H9 (cell line): ENCODE measurements at regions not wholly inside any gene's neighbourhood (a gene's known extent, or its start where the extent isn't known, plus 50 kb on each side); places are given as distances from the start of the nearest gene placed in this dataset.

Experiments
- DNase-seq: peaks from one replicate; pipeline ENCODE4 v3.0.0-alpha.2; 2017
- H2AFZ ChIP-seq: one replicate; pipeline ENCODE4 v1.6.1; 2013; ENCODE audit warnings: mild to moderate bottlenecking, low read length, control low read depth, moderate library complexity
- H2AK5ac ChIP-seq: 2 replicates; pipeline ENCODE4 v1.6.1; 2013; ENCODE audit warnings: low read length, control low read depth, mixed read lengths; ENCODE audit not compliant: insufficient read length
- H2BK120ac ChIP-seq: one replicate; pipeline ENCODE4 v1.6.1; 2013; ENCODE audit warnings: low read depth, mild to moderate bottlenecking, low read length, control low read depth, inconsistent platforms; ENCODE audit not compliant: poor library complexity, severe bottlenecking
- H2BK12ac ChIP-seq: 2 replicates; pipeline ENCODE4 v1.6.1; 2013; ENCODE audit warnings: low read length, control low read depth, mixed read lengths, low read depth; ENCODE audit not compliant: insufficient read length
- H2BK15ac ChIP-seq: 2 replicates; pipeline ENCODE4 v1.6.1; 2013; ENCODE audit warnings: low read depth, low read length, control low read depth
- H2BK20ac ChIP-seq: one replicate; pipeline ENCODE4 v1.6.1; 2013; ENCODE audit warnings: low read depth, mild to moderate bottlenecking, low read length, control low read depth, inconsistent platforms; ENCODE audit not compliant: poor library complexity, severe bottlenecking
- H2BK5ac ChIP-seq: 2 replicates; pipeline ENCODE4 v1.6.1; 2013; ENCODE audit warnings: low read length, control low read depth, mixed read lengths; ENCODE audit not compliant: insufficient read length
- H3K14ac ChIP-seq: 2 replicates; pipeline ENCODE4 v1.6.1; 2013; ENCODE audit warnings: low read length, control low read depth; ENCODE audit not compliant: insufficient read depth
- H3K18ac ChIP-seq: 2 replicates; pipeline ENCODE4 v1.6.1; 2013; ENCODE audit warnings: low read depth, mild to moderate bottlenecking, mixed read lengths, low read length, control low read depth; ENCODE audit not compliant: insufficient read length
- H3K23ac ChIP-seq: 2 replicates; pipeline ENCODE4 v1.6.1; 2013; ENCODE audit warnings: low read length, control low read depth, mixed read lengths, low read depth; ENCODE audit not compliant: insufficient read length
- H3K23me2 ChIP-seq: 2 replicates; pipeline ENCODE4 v1.6.1; 2013; ENCODE audit warnings: low read depth, mild to moderate bottlenecking, mixed read lengths, low read length, control low read depth; ENCODE audit not compliant: insufficient read length, poor library complexity, severe bottlenecking
- H3K27ac ChIP-seq: 2 replicates; pipeline ENCODE4 v1.5.1; 2013; ENCODE audit warnings: low read length, control low read depth, mixed read lengths, low read depth; ENCODE audit not compliant: insufficient read length
- H3K27me3 ChIP-seq: 2 replicates; pipeline ENCODE4 v1.6.1; 2013; ENCODE audit warnings: low read length, control low read depth, inconsistent platforms; ENCODE audit not compliant: insufficient read depth
- H3K4ac ChIP-seq: 2 replicates; pipeline ENCODE4 v1.6.1; 2013; ENCODE audit warnings: low read depth, mild to moderate bottlenecking, control low read depth, inconsistent platforms, low read length, moderate library complexity
- H3K4me1 ChIP-seq: 2 replicates; pipeline ENCODE4 v1.6.1; 2013; ENCODE audit warnings: low read length, control low read depth, inconsistent platforms; ENCODE audit not compliant: insufficient read depth
- H3K4me2 ChIP-seq: 2 replicates; pipeline ENCODE4 v1.6.1; 2013; ENCODE audit warnings: low read length, control low read depth, mixed read lengths; ENCODE audit not compliant: insufficient read length, insufficient read depth
- H3K56ac ChIP-seq: 2 replicates; pipeline ENCODE4 v1.6.1; 2013; ENCODE audit warnings: low read depth, mild to moderate bottlenecking, mixed read lengths, low read length, control low read depth; ENCODE audit not compliant: insufficient read length
- H3K79me1 ChIP-seq: 2 replicates; pipeline ENCODE4 v1.6.1; 2013; ENCODE audit warnings: low read depth, mild to moderate bottlenecking, moderate library complexity, low read length, control low read depth, inconsistent platforms; ENCODE audit not compliant: insufficient read depth, poor library complexity, severe bottlenecking
- H3K79me2 ChIP-seq: 2 replicates; pipeline ENCODE4 v1.6.1; 2013; ENCODE audit warnings: low read length, control low read depth, inconsistent platforms; ENCODE audit not compliant: insufficient read depth
- H3K9ac ChIP-seq: 2 replicates; pipeline ENCODE4 v1.6.1; 2013; ENCODE audit warnings: low read length, control low read depth, mixed read lengths; ENCODE audit not compliant: insufficient read length; ENCODE audit errors: extremely low read depth
- H3K9me3 ChIP-seq: one replicate; pipeline ENCODE4 v1.6.1; 2013; ENCODE audit warnings: low read depth, low read length, inconsistent platforms; ENCODE audit not compliant: control insufficient read depth
- H3T11ph ChIP-seq: one replicate; pipeline ENCODE4 v1.6.1; 2013; ENCODE audit warnings: mild to moderate bottlenecking, low read length, control low read depth, inconsistent platforms
- H4K20me1 ChIP-seq: one replicate; pipeline ENCODE4 v1.6.1; 2013; ENCODE audit not compliant: control insufficient read depth, insufficient read length, insufficient read depth
- H4K5ac ChIP-seq: 2 replicates; pipeline ENCODE4 v1.6.1; 2013; ENCODE audit warnings: low read depth, mild to moderate bottlenecking, mixed read lengths, low read length, control low read depth; ENCODE audit not compliant: insufficient read length
- H4K8ac ChIP-seq: replicated peaks from 2 replicates; pipeline ENCODE4 v1.6.1; 2013; ENCODE audit warnings: low read length, control low read depth, mixed read lengths, low read depth; ENCODE audit not compliant: insufficient read length
- H4K91ac ChIP-seq: 2 replicates; pipeline ENCODE4 v1.6.1; 2013; ENCODE audit warnings: low read depth, mild to moderate bottlenecking, moderate library complexity, mixed read lengths, low read length, control low read depth; ENCODE audit not compliant: insufficient read length
- H3K27ac Mint-ChIP-seq, 3 experiments: 2 replicates in 2 of 3; 3 replicates in 1 of 3; pipeline ENCODE4 v1.8.0; 2020 to 2021; ENCODE audit warnings: mixed read lengths in 3 of 3, mild to moderate bottlenecking in 1 of 3, moderate library complexity in 1 of 3
- H3K27me3 Mint-ChIP-seq: 2 replicates; pipeline ENCODE4 v1.8.0; 2021; ENCODE audit warnings: low read depth, mild to moderate bottlenecking, moderate library complexity, mixed read lengths
- H3K36me3 Mint-ChIP-seq, 3 experiments: 2 replicates in 2 of 3; 3 replicates in 1 of 3; pipeline ENCODE4 v1.8.0; 2020 to 2021; ENCODE audit warnings: low read depth in 3 of 3, mixed read lengths in 3 of 3; ENCODE audit not compliant: insufficient read depth in 1 of 3
- H3K4me1 Mint-ChIP-seq, 2 experiments: 2 replicates each; pipeline ENCODE4 v1.8.0; 2020; ENCODE audit warnings: mixed read lengths in 2 of 2
- H3K4me3 Mint-ChIP-seq, 2 experiments: 2 replicates in 1 of 2; 3 replicates in 1 of 2; pipeline ENCODE4 v1.8.0; 2020 to 2021; ENCODE audit warnings: mild to moderate bottlenecking in 2 of 2, mixed read lengths in 2 of 2, moderate library complexity in 1 of 2
- H3K9me3 Mint-ChIP-seq, 2 experiments: 2 replicates in 1 of 2; 3 replicates in 1 of 2; pipeline ENCODE4 v1.8.0; 2020; ENCODE audit warnings: mild to moderate bottlenecking in 2 of 2, mixed read lengths in 2 of 2, moderate library complexity in 1 of 2
- CTCF ChIP-seq: fragments of 200-600 bp; sonication (generic); conservative IDR thresholded peaks from 3 replicates; pipeline ENCODE4 v1.8.0; 2021; ENCODE audit warnings: antibody characterized with exemption, mild to moderate bottlenecking
- WGBS: extraction: QIAGEN DNeasy Blood & Tissue Kit; methylation state at CpG from one replicate; pipeline ENCODE4 v1.1.7; 2013; ENCODE audit warnings: missing lambda C conversion rate, low lambda C conversion rate, mixed read lengths; ENCODE audit not compliant: insufficient read length; ENCODE audit errors: extremely low coverage; 5-methylcytosine and 5-hydroxymethylcytosine counted together

GRCh38 chr3:96012939-96013338 is 801.5 kb upstream of the EPHA6 start:
- no peaks in the 10 kb centered on the region for H4K20me1 ChIP-seq
- no peaks in the 10 kb centered on the region for H3K27me3 ChIP-seq
- no peak overlapping the region for H4K5ac ChIP-seq
- no peak overlapping the region for H3K4me2 ChIP-seq
- H3K23ac ChIP-seq, result no peak overlapping the region
- H4K91ac ChIP-seq, result no peak overlapping the region
- no peak overlapping the region for H3K4ac ChIP-seq
- no peak overlapping the region for H3K27ac ChIP-seq
- no peak overlapping the region for H2BK5ac ChIP-seq
- Mint-ChIP-seq H3K27me3 (no peaks in the 10 kb centered on the region), H3K9me3 (peaks cover 0 to 2% of the 10 kb centered on the region in 2 experiments; a peak in 1 of 5 replicates), H3K4me3 (no peak overlapping the region), H3K4me1 (no peaks in the 10 kb centered on the region), H3K36me3 (no peaks in the 10 kb centered on the region), H3K27ac (no peak overlapping the region)
- DNase-seq, result no peak
- no peak overlapping the region for H2AFZ ChIP-seq
- no peak overlapping the region for H2AK5ac ChIP-seq
- H2BK120ac ChIP-seq, result no peak overlapping the region
- no peak overlapping the region for H3T11ph ChIP-seq
- H3K79me1 ChIP-seq, result no peaks in the 10 kb centered on the region
- H2BK15ac ChIP-seq, result no peak overlapping the region
- H4K8ac ChIP-seq, result no peak overlapping the region
- no peaks in the 10 kb centered on the region for H3K79me2 ChIP-seq
- H3K9me3 ChIP-seq, result no peaks in the 10 kb centered on the region
- no peak overlapping the region for H3K56ac ChIP-seq
- WGBS, result no CpG with 5 or more reads among the region's 2 CpGs
- H3K23me2 ChIP-seq, result no peaks in the 10 kb centered on the region
- no peak overlapping the region for H3K14ac ChIP-seq
- no peaks in the 10 kb centered on the region for H3K4me1 ChIP-seq
- no peak overlapping the region for H3K9ac ChIP-seq
- H2BK12ac ChIP-seq, result no peak overlapping the region
- no peak overlapping the region for H2BK20ac ChIP-seq
- H3K18ac ChIP-seq, result no peak overlapping the region
- TF ChIP-seq CTCF, result no peak
